SK-N-SH (cell line): ENCODE measurements at regions not wholly inside any gene's neighbourhood (a gene's known extent, or its start where the extent isn't known, plus 50 kb on each side); places are given as distances from the start of the nearest gene placed in this dataset.

Source experiments
- CTCF ChIA-PET: fragments of 300-600, 350-600 bp; formaldehyde crosslinking; extraction: SDS; loops from one replicate; lab custom pipeline; 2021; lab: Yijun Ruan, JAX
- POLR2A ChIA-PET: fragments of 350-600 bp; sonication (Branson Sonifier 250); formaldehyde crosslinking; extraction: SDS; loops from one replicate; lab custom pipeline; 2020; ENCODE audit warnings: antibody characterized with exemption, inconsistent platforms; lab: Yijun Ruan, JAX
- DNase-seq: peaks from one replicate; pipeline ENCODE4 v3.0.0; 2012
- H2AFZ ChIP-seq: fragments of 200-600 bp; sonication (generic); 2 replicates; pipeline ENCODE4 v1.8.1; 2016; ENCODE audit warnings: antibody characterized with exemption, mild to moderate bottlenecking, low read depth
- H3F3A ChIP-seq: fragments of 200-600 bp; sonication (generic); replicated peaks from 2 replicates; pipeline ENCODE3; 2016; ENCODE audit warnings: antibody characterized with exemption, mild to moderate bottlenecking; ENCODE audit not compliant: insufficient read depth
- H3K27ac ChIP-seq, 2 experiments: fragments of 200-500 bp in 1 of 2; fragments of 200-600 bp in 1 of 2; sonication (Bioruptor generic) in 1 of 2; sonication (generic), shearing (Covaris generic) in 1 of 2; 2 replicates each; pipeline versions ENCODE4 v1.5.1 to v1.6.1; 2014 to 2016; ENCODE audit warnings: low read depth in 2 of 2, inconsistent platforms in 1 of 2, low read length in 1 of 2, mild to moderate bottlenecking in 1 of 2, mixed read lengths in 1 of 2
- H3K27me3 ChIP-seq: fragments of 200-600 bp; sonication (generic), shearing (Covaris generic); 2 replicates; pipeline ENCODE4 v1.6.1; 2016; ENCODE audit warnings: mixed run types; ENCODE audit not compliant: insufficient read depth
- H3K36me3 ChIP-seq, 2 experiments: fragments of 200-500 bp in 1 of 2; fragments of 200-600 bp in 1 of 2; sonication (Bioruptor generic) in 1 of 2; sonication (generic) in 1 of 2; replicated peaks in 1 of 2; 2 replicates each; pipeline versions ENCODE3 to v1.5.1; 2014 to 2016; ENCODE audit warnings: low read length in 1 of 2, mild to moderate bottlenecking in 1 of 2; ENCODE audit not compliant: insufficient read depth in 2 of 2, control insufficient read depth in 1 of 2
- H3K4me1 ChIP-seq, 2 experiments: fragments of 200-500 bp in 1 of 2; fragments of 200-600 bp in 1 of 2; sonication (Bioruptor generic) in 1 of 2; sonication (generic), shearing (Covaris generic) in 1 of 2; 2 replicates each; pipeline versions ENCODE4 v1.5.1 to v1.6.1; 2014 to 2016; ENCODE audit warnings: low read depth in 1 of 2, low read length in 1 of 2, mixed run types in 1 of 2; ENCODE audit not compliant: insufficient read depth in 2 of 2, control insufficient read depth in 1 of 2
- H3K4me2 ChIP-seq: fragments of 200-600 bp; sonication (generic), shearing (Covaris generic); 2 replicates; pipeline ENCODE4 v1.6.1; 2017; ENCODE audit warnings: mixed run types
- H3K4me3 ChIP-seq, 2 experiments: fragments of 200-500 bp in 1 of 2; fragments of 200-600 bp in 1 of 2; sonication (Bioruptor generic) in 1 of 2; sonication (generic), shearing (Covaris generic) in 1 of 2; 2 replicates each; pipeline versions ENCODE4 v1.5.1 to v1.8.1; 2014 to 2016; ENCODE audit warnings: low read depth in 2 of 2, inconsistent platforms in 1 of 2, low read length in 1 of 2, mild to moderate bottlenecking in 1 of 2, mixed read lengths in 1 of 2, moderate library complexity in 1 of 2
- H3K79me2 ChIP-seq: fragments of 200-600 bp; sonication (generic); 2 replicates; pipeline ENCODE4 v1.8.1; 2017; ENCODE audit warnings: mild to moderate bottlenecking; ENCODE audit not compliant: insufficient read depth
- H3K9ac ChIP-seq: fragments of 200-600 bp; sonication (generic); 2 replicates; pipeline ENCODE4 v1.6.1; 2017; ENCODE audit warnings: mixed run types
- H3K9me2 ChIP-seq: fragments of 200-600 bp; sonication (generic); 2 replicates; pipeline ENCODE4 v1.6.1; 2017; ENCODE audit warnings: mixed run types
- H3K9me3 ChIP-seq: fragments of 200-600 bp; sonication (generic); 2 replicates; pipeline ENCODE4 v1.6.1; 2017; ENCODE audit warnings: mixed run types, mild to moderate bottlenecking, moderate library complexity
- H4K20me1 ChIP-seq: fragments of 200-600 bp; sonication (generic); 2 replicates; pipeline ENCODE4 v1.6.1; 2017; ENCODE audit warnings: mild to moderate bottlenecking, mixed run types; ENCODE audit not compliant: insufficient read depth
- FOSL2 ChIP-seq: IDR thresholded peaks from 2 replicates; pipeline ENCODE4 v1.4.0; 2012; ENCODE audit warnings: low read depth, mild to moderate bottlenecking, moderate library complexity, borderline replicate concordance
- MEF2A ChIP-seq: IDR thresholded peaks from 2 replicates; pipeline ENCODE4 v1.4.0; 2012; ENCODE audit warnings: low read depth, borderline replicate concordance
- MXI1 ChIP-seq: IDR thresholded peaks from 2 replicates; pipeline ENCODE4 v1.6.1; 2012; ENCODE audit warnings: mild to moderate bottlenecking, low read depth, low read length, improper control_type of control experiment
- REST ChIP-seq: IDR thresholded peaks from 2 replicates; pipeline ENCODE4 v1.6.1; 2012; ENCODE audit warnings: mild to moderate bottlenecking, low read depth, low read length, moderate library complexity
- SIN3A ChIP-seq: IDR thresholded peaks from 2 replicates; pipeline ENCODE4 v1.6.1; 2012; ENCODE audit warnings: low read depth, mild to moderate bottlenecking, low read length, moderate library complexity, borderline replicate concordance
- TCF12 ChIP-seq: IDR thresholded peaks from 2 replicates; pipeline ENCODE4 v1.4.0; 2012
- TEAD4 ChIP-seq: IDR thresholded peaks from 2 replicates; pipeline ENCODE4 v1.4.0; 2012; ENCODE audit warnings: mild to moderate bottlenecking, borderline replicate concordance; ENCODE audit not compliant: insufficient read depth
- USF2 ChIP-seq: fragments of 150-350 bp; IDR thresholded peaks from 2 replicates; pipeline ENCODE4 v1.6.1; 2017; ENCODE audit warnings: antibody characterized with exemption, low read length, low read depth, borderline replicate concordance
- YY1 ChIP-seq: IDR thresholded peaks from 2 replicates; pipeline ENCODE4 v1.4.0; 2012; ENCODE audit warnings: low read depth, mild to moderate bottlenecking
- ZBTB33 ChIP-seq: IDR thresholded peaks from 2 replicates; pipeline ENCODE4 v1.4.0; 2012; ENCODE audit warnings: low read depth, borderline replicate concordance
- WGBS: methylation state at CpG from one replicate; pipeline ENCODE4 v1.1.6; 2017; ENCODE audit warnings: low lambda C conversion rate; 5-methylcytosine and 5-hydroxymethylcytosine counted together

- TF ChIP-seq FOSL2 = no peak
- no peak for TF ChIP-seq MXI1
- no peak for TF ChIP-seq ZBTB33
- TF ChIP-seq TCF12 = no peak
- TF ChIP-seq MEF2A = no peak
- no peak for TF ChIP-seq REST
- no peak for TF ChIP-seq SIN3A
- ChIA-PET CTCF (interaction anchor here (4.7 kb wide), 1 partner anchor 10 kb away, joined by 32 read pairs; no protein-coding TSS in a partner anchor), POLR2A (no interaction called here)
- no peak for DNase-seq
- H4K20me1 ChIP-seq = no peaks in the 10 kb centered on the region
- H3K9ac ChIP-seq = no peak overlapping the region
- no peaks in the 10 kb centered on the region for H3K36me3 ChIP-seq
- no peak overlapping the region for H3K4me3 ChIP-seq
- H3K79me2 ChIP-seq = no peaks in the 10 kb centered on the region
- H3K27me3 ChIP-seq = no peaks in the 10 kb centered on the region
- H3K9me2 ChIP-seq = no peaks in the 10 kb centered on the region
- H3K4me1 ChIP-seq = no peaks in the 10 kb centered on the region; a peak in 2 of 4 replicates
- H3K4me2 ChIP-seq = no peak overlapping the region
- H3K27ac ChIP-seq = no peak overlapping the region
- H3F3A ChIP-seq = no peaks in the 10 kb centered on the region
- 83% methylated on average over 11 of the region's 13 CpGs for WGBS
- no peaks in the 10 kb centered on the region for H3K9me3 ChIP-seq
- no peak overlapping the region for H2AFZ ChIP-seq
Measured at GRCh38 chr1:25027822-25028586, 97.9 kb upstream of the RUNX3 start.

- no peak for TF ChIP-seq USF2
- no peak for TF ChIP-seq FOSL2
- TF ChIP-seq YY1 = no peak
- TF ChIP-seq TEAD4 = no peak
- no peaks in the 10 kb centered on the region for H3K9me2 ChIP-seq
- H4K20me1 ChIP-seq = no peaks in the 10 kb centered on the region
- H3K27ac ChIP-seq = no peak overlapping the region
- no peak overlapping the region for H3K4me3 ChIP-seq
- no peak for DNase-seq
- WGBS = 65% methylated on average over 10 of the region's 12 CpGs
- ChIA-PET POLR2A (interaction anchor here (0.6 to 1.1 kb wide), 2 partner anchors 18 to 542 kb away, joined by 3 to 5 read pairs; no protein-coding TSS in a partner anchor), CTCF (interaction anchor here (1.2 to 4.7 kb wide), 5 partner anchors 9 to 16 kb away, joined by 3 to 32 read pairs (median 3); no protein-coding TSS in a partner anchor)
- H3K79me2 ChIP-seq = no peaks in the 10 kb centered on the region
- H3K27me3 ChIP-seq = no peaks in the 10 kb centered on the region
- H2AFZ ChIP-seq = no peak overlapping the region
- H3K4me1 ChIP-seq = peaks cover 0 to 8% of the 10 kb centered on the region in 2 experiments; a peak in 3 of 4 replicates
- H3K4me2 ChIP-seq = no peak overlapping the region
- no peak overlapping the region for H3K9ac ChIP-seq
- no peaks in the 10 kb centered on the region for H3F3A ChIP-seq
- H3K36me3 ChIP-seq = no peaks in the 10 kb centered on the region
- H3K9me3 ChIP-seq = no peaks in the 10 kb centered on the region
Measured at GRCh38 chr1:25026730-25027450, 96.8 kb upstream of the RUNX3 start.
